ENCODE measurements at regions not wholly inside any gene's neighbourhood (a gene's known extent, or its start where the extent isn't known, plus 50 kb on each side); places are given as distances from the start of the nearest gene placed in this dataset.

GRCh38 chr13:34175551-34175950 lies 357.6 kb downstream of the RFC3 start:
- TF ChIP-seq CTCF (conservative IDR thresholded peaks at IDR 0.05; ENCODE audit: low read length) (no peak), EZH2phosphoT487 (IDR thresholded peaks at IDR 0.05; ENCODE audit: borderline replicate concordance) (no peak)
